SU-DHL-6 (cell line): ENCODE measurements at regions not wholly inside any gene's neighbourhood (a gene's known extent, or its start where the extent isn't known, plus 50 kb on each side); places are given as distances from the start of the nearest gene placed in this dataset.

Source experiments
- H2AFZ ChIP-seq: fragments of 200-600 bp; sonication (generic); 2 replicates; pipeline ENCODE4 v1.6.1; 2014; ENCODE audit warnings: low read depth, mild to moderate bottlenecking, moderate library complexity, mixed read lengths, antibody characterized with exemption, low read length; ENCODE audit not compliant: severe bottlenecking
- H3F3A ChIP-seq: fragments of 200-600 bp; shearing (Covaris generic); 2 replicates; pipeline ENCODE4 v1.6.0; 2016; ENCODE audit warnings: antibody characterized with exemption, mild to moderate bottlenecking; ENCODE audit not compliant: insufficient read depth
- H3K27ac ChIP-seq: fragments of 200-600 bp; sonication (generic); 2 replicates; pipeline ENCODE4 v1.5.1; 2016; ENCODE audit warnings: low read depth, mild to moderate bottlenecking, low read length, moderate library complexity, mixed read lengths
- H3K27me3 ChIP-seq: fragments of 200-600 bp; sonication (generic), shearing (Covaris generic); 2 replicates; pipeline ENCODE4 v1.6.0; 2014; ENCODE audit warnings: mild to moderate bottlenecking, low read length
- H3K36me3 ChIP-seq: fragments of 200-600 bp; sonication (generic); 2 replicates; pipeline ENCODE4 v1.6.1; 2014; ENCODE audit warnings: mild to moderate bottlenecking, low read length, mixed read lengths
- H3K4me2 ChIP-seq: fragments of 300-600, 200-600 bp; shearing (Covaris generic), sonication (generic); 2 replicates; pipeline ENCODE4 v1.6.0; 2014; ENCODE audit warnings: low read length, low read depth, mild to moderate bottlenecking; ENCODE audit not compliant: poor library complexity, severe bottlenecking
- H3K4me3 ChIP-seq: fragments of 200-600 bp; sonication (generic); 2 replicates; pipeline ENCODE4 v1.5.1; 2014; ENCODE audit warnings: antibody characterized with exemption, low read length, mild to moderate bottlenecking, mixed read lengths; ENCODE audit not compliant: insufficient read depth, poor library complexity, severe bottlenecking
- H3K79me2 ChIP-seq: fragments of 200-600 bp; sonication (generic); 2 replicates; pipeline ENCODE4 v1.6.1; 2014; ENCODE audit warnings: mild to moderate bottlenecking, low read length, moderate library complexity; ENCODE audit not compliant: insufficient read depth
- H3K9ac ChIP-seq: fragments of 200-600 bp; sonication (generic); 2 replicates; pipeline ENCODE4 v1.7.0; 2014; ENCODE audit warnings: mild to moderate bottlenecking, low read length
- H3K9me2 ChIP-seq: fragments of 200-600 bp; sonication (generic); replicated peaks from 2 replicates; pipeline ENCODE4 v1.6.1; 2014; ENCODE audit warnings: low read length; ENCODE audit not compliant: insufficient read depth
- H3K9me3 ChIP-seq: fragments of 200-600 bp; sonication (generic); 2 replicates; pipeline ENCODE4 v1.6.1; 2014; ENCODE audit warnings: low read length, mixed read lengths; ENCODE audit not compliant: insufficient read depth
- H4K20me1 ChIP-seq: fragments of 200-600 bp; sonication (generic); 2 replicates; pipeline ENCODE4 v1.6.1; 2014; ENCODE audit warnings: low read depth, mild to moderate bottlenecking, antibody characterized with exemption, low read length, moderate library complexity, mixed read lengths
- EZH2phosphoT487 ChIP-seq: fragments of 200-600 bp; sonication (generic), shearing (Covaris generic); conservative IDR thresholded peaks from 2 replicates; pipeline ENCODE4 v1.6.1; 2018; ENCODE audit warnings: mild to moderate bottlenecking, antibody characterized with exemption, low read length, moderate library complexity, mixed read lengths
- TF ChIP-seq, protein P1 (sequence below): fragments of 200-600 bp; sonication (generic); IDR thresholded peaks from one replicate; pipeline ENCODE4 v1.5.1; 2017; ENCODE audit warnings: antibody characterized with exemption, mild to moderate bottlenecking, low read length, moderate library complexity; ENCODE audit not compliant: insufficient read depth, poor library complexity, severe bottlenecking

DNA sequence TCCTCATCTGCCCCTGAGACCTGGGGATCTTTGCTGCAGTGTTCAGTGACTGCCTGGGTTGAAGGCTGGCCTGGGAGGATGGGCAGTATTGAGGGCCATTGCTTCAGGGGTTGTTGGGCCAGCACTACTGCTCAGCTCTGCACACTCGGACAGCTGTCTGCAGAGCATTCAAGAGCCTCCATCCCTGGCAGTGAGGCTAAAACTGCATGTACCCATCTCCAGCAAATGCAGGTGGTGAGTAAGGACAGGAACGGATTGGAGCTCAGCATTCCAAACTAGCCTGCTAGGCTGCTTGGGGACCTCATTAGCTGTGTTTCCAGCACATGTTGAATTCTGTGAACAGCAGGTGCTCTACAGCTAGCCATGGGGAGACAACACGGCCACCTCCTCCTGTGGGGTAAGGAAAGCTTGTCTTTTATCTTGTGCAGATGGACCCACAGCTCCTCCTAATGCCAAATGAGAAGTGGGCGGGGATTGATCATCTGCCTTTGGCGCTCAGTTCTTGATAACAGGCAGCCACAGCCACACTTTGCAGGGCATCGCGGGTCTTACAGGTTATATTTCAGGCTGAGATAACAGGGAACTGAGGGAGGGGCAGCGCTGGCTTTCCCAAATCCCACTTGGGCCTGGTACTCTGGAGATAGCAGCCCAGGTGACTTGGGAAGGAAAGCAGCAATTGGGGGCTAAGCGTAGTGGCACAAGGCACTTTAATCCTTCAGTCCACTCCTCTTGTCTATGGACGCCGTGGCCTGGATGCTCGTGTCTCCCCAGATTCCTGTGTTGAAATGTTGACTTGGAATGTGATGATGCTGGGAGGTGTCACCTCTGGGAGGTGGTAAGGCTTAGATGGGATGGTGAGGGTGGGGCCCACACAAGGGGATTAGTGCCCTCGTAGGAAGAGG, 254.5 kb upstream of the B3GAT1 start:
- H2AFZ ChIP-seq = no peak overlapping the region
- H3K4me3 ChIP-seq = no peak overlapping the region

DNA sequence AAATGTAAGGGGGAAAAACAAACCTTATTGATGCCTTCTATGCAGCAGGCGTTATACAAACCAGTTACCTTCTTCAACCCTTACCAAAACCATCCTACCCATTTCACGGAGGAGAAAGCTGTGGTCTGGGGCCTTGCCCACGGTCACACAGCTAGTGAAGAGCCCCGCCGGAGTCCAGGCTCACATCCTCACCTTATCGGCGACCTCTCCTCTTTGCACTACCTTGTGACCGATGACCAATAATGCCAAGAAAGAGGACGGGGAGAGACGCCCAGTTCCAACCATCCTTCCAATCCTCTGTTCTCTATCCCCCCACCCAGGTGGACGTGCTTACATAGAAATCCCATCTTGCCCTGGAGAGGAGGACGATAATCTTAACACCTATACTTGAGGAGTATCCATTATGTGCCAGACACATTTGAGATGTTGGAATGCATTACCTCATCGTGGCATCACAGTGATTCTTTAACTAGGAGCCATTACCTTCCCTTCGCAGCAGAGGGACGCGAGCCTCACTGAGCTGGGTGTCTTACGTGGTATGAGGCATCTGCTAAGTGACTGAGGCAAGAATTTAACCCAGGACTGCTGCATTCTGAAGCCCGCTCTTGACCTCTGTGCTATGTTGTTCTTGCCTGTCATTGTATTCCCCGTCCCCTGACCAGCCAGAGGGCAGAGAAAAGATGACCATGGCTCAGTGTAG, 253.7 kb upstream of the B3GAT1 start:
- Histone ChIP-seq H3K4me3 (no peak overlapping the region), H3F3A (no peaks in the 10 kb centered on the region), H3K79me2 (no peaks in the 10 kb centered on the region), H4K20me1 (no peaks in the 10 kb centered on the region), H3K9me2 (no peaks in the 10 kb centered on the region), H3K9me3 (no peaks in the 10 kb centered on the region), H3K27ac (no peak overlapping the region), H2AFZ (no peak overlapping the region), H3K9ac (no peak overlapping the region), H3K4me2 (no peak overlapping the region), H3K36me3 (no peaks in the 10 kb centered on the region), H3K27me3 (no peaks in the 10 kb centered on the region)
- TF ChIP-seq, protein P1, sequence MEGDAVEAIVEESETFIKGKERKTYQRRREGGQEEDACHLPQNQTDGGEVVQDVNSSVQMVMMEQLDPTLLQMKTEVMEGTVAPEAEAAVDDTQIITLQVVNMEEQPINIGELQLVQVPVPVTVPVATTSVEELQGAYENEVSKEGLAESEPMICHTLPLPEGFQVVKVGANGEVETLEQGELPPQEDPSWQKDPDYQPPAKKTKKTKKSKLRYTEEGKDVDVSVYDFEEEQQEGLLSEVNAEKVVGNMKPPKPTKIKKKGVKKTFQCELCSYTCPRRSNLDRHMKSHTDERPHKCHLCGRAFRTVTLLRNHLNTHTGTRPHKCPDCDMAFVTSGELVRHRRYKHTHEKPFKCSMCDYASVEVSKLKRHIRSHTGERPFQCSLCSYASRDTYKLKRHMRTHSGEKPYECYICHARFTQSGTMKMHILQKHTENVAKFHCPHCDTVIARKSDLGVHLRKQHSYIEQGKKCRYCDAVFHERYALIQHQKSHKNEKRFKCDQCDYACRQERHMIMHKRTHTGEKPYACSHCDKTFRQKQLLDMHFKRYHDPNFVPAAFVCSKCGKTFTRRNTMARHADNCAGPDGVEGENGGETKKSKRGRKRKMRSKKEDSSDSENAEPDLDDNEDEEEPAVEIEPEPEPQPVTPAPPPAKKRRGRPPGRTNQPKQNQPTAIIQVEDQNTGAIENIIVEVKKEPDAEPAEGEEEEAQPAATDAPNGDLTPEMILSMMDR = no peak
- no peak for TF ChIP-seq EZH2phosphoT487

More for the DNA sequence above, 254.5 kb upstream of the B3GAT1 start:
- H3K27me3 ChIP-seq = no peaks in the 10 kb centered on the region
- no peak overlapping the region for H3K4me2 ChIP-seq
- no peaks in the 10 kb centered on the region for H3K9me3 ChIP-seq
- H4K20me1 ChIP-seq = no peaks in the 10 kb centered on the region
- no peaks in the 10 kb centered on the region for H3K79me2 ChIP-seq
- no peak overlapping the region for H3K27ac ChIP-seq
- H3K36me3 ChIP-seq = no peaks in the 10 kb centered on the region
- no peaks in the 10 kb centered on the region for H3F3A ChIP-seq
- no peak for TF ChIP-seq EZH2phosphoT487
- TF ChIP-seq, protein P1 = no peak
- H3K9me2 ChIP-seq = no peaks in the 10 kb centered on the region
- no peak overlapping the region for H3K9ac ChIP-seq

DNA sequence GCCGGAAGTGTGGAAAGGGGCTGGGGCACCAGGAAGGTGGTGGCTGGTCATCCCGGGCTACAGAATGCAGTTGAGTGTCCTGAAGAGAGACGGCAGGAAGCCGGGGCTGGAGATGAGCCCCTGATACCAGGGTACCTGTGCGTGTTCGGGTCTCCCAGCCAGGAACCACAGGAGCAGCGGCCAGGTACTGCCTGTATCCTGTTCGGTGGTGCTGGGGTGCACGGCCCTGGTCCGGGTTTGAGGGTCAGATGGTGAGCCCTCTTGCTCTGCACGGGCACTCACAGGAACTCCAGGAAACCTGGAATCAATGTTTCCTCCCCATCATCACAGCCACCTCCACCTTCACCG, 253.1 kb upstream of the B3GAT1 start:
- Histone ChIP-seq H3K9ac (no peak overlapping the region), H3K79me2 (no peaks in the 10 kb centered on the region), H3K9me3 (no peaks in the 10 kb centered on the region), H3K4me2 (no peak overlapping the region), H3F3A (no peaks in the 10 kb centered on the region), H4K20me1 (no peaks in the 10 kb centered on the region), H3K27ac (no peak overlapping the region), H3K4me3 (no peak overlapping the region), H3K27me3 (no peaks in the 10 kb centered on the region), H3K36me3 (no peaks in the 10 kb centered on the region), H2AFZ (no peak overlapping the region), H3K9me2 (no peaks in the 10 kb centered on the region)
- no peak for TF ChIP-seq EZH2phosphoT487
- TF ChIP-seq, protein P1 = no peak
